HEK293 (cell line): ENCODE measurements at regions not wholly inside any gene's neighbourhood (a gene's known extent, or its start where the extent isn't known, plus 50 kb on each side); places are given as distances from the start of the nearest gene placed in this dataset.

Source experiments
- CTCF ChIA-PET: fragments of 350-600 bp; formaldehyde crosslinking; extraction: SDS; loops from one replicate; lab custom pipeline; 2021; ENCODE audit warnings: antibody characterized with exemption; lab: Yijun Ruan, JAX
- POLR2A ChIA-PET: fragments of 300-600 bp; formaldehyde crosslinking; extraction: SDS; loops from one replicate; lab custom pipeline; 2020; ENCODE audit warnings: antibody characterized with exemption, inconsistent platforms; lab: Yijun Ruan, JAX
- H3K27ac ChIP-seq: fragments of 200-500 bp; sonication (Bioruptor generic); 2 replicates; pipeline ENCODE4 v1.5.1; 2014; ENCODE audit warnings: low read depth, low read length, control low read depth, inconsistent platforms; ENCODE audit errors: extremely low read depth
- H3K36me3 ChIP-seq, 2 experiments: fragments of 200-500 bp in 1 of 2; sonication (Bioruptor generic) in 1 of 2; 1 replicate in 1 of 2; 2 replicates in 1 of 2; pipeline ENCODE4 v1.5.1; 2014 to 2017; ENCODE audit warnings: inconsistent platforms in 2 of 2, low read length in 2 of 2; ENCODE audit not compliant: control insufficient read depth in 2 of 2, insufficient read depth in 1 of 2
- H3K4me1 ChIP-seq: fragments of 200-500 bp; sonication (Bioruptor generic); 2 replicates; pipeline ENCODE4 v1.5.1; 2014; ENCODE audit warnings: mild to moderate bottlenecking, low read length, inconsistent platforms; ENCODE audit not compliant: control insufficient read depth, insufficient read depth
- H3K4me3 ChIP-seq: 2 replicates; pipeline ENCODE4 v1.5.1; 2011; ENCODE audit warnings: low read depth, mild to moderate bottlenecking, control low read depth, low read length, moderate library complexity
- H3K9me3 ChIP-seq: fragments of 200-500 bp; sonication (Bioruptor generic); 2 replicates; pipeline ENCODE4 v1.5.1; 2014; ENCODE audit warnings: low read depth, low read length, inconsistent platforms; ENCODE audit not compliant: control insufficient read depth, insufficient read depth
- GLIS1 ChIP-seq: fragments of 450-650 bp; formaldehyde crosslinking; IDR thresholded peaks from 2 replicates; pipeline ENCODE4 v1.5.1; 2016; ENCODE audit warnings: missing biosample characterization, missing genetic modification characterization
- TRIM28 ChIP-seq: IDR thresholded peaks from 2 replicates; pipeline ENCODE4 v1.6.1; 2011; ENCODE audit warnings: low read length, control low read depth, borderline replicate concordance
- YY1 ChIP-seq: fragments of 450-650 bp; formaldehyde crosslinking; IDR thresholded peaks from 2 replicates; pipeline ENCODE4 v1.5.1; 2018; ENCODE audit warnings: missing biosample characterization, missing genetic modification characterization
- ZBTB21 ChIP-seq: fragments of 450-650 bp; formaldehyde crosslinking; IDR thresholded peaks from 2 replicates; pipeline ENCODE4 v1.5.1; 2017; ENCODE audit warnings: missing biosample characterization, missing genetic modification characterization
- ZBTB8A ChIP-seq: fragments of 450-650 bp; formaldehyde crosslinking; IDR thresholded peaks from 2 replicates; pipeline ENCODE4 v1.5.1; 2016; ENCODE audit warnings: missing biosample characterization, missing genetic modification characterization
- ZNF146 ChIP-seq: fragments of 450-650 bp; formaldehyde crosslinking; IDR thresholded peaks from 2 replicates; pipeline ENCODE4 v1.5.1; 2016; ENCODE audit warnings: missing biosample characterization, missing genetic modification characterization
- ZNF2 ChIP-seq: fragments of 450-650 bp; formaldehyde crosslinking; IDR thresholded peaks from 2 replicates; pipeline ENCODE4 v1.5.1; 2016; ENCODE audit warnings: missing biosample characterization, missing genetic modification characterization
- ZNF214 ChIP-seq: fragments of 450-650 bp; formaldehyde crosslinking; IDR thresholded peaks from 2 replicates; pipeline ENCODE4 v1.5.1; 2017; ENCODE audit warnings: missing biosample characterization, mild to moderate bottlenecking, missing genetic modification characterization, borderline replicate concordance
- ZNF24 ChIP-seq: fragments of 450-650 bp; formaldehyde crosslinking; IDR thresholded peaks from 2 replicates; pipeline ENCODE4 v1.5.1; 2016; ENCODE audit warnings: missing biosample characterization, missing genetic modification characterization
- ZNF248 ChIP-seq: fragments of 450-650 bp; formaldehyde crosslinking; IDR thresholded peaks from 2 replicates; pipeline ENCODE4 v1.5.1; 2017; ENCODE audit warnings: missing biosample characterization, missing genetic modification characterization
- ZNF292 ChIP-seq: fragments of 450-650 bp; formaldehyde crosslinking; IDR thresholded peaks from 2 replicates; pipeline ENCODE4 v1.5.1; 2016; ENCODE audit warnings: low read depth, missing biosample characterization, missing genetic modification characterization, borderline replicate concordance
- ZNF394 ChIP-seq: fragments of 450-650 bp; formaldehyde crosslinking; IDR thresholded peaks from 2 replicates; pipeline ENCODE4 v1.5.1; 2016; ENCODE audit warnings: missing biosample characterization, missing genetic modification characterization, mild to moderate bottlenecking, moderate library complexity, borderline replicate concordance
- ZNF600 ChIP-seq: fragments of 450-650 bp; formaldehyde crosslinking; IDR thresholded peaks from 2 replicates; pipeline ENCODE4 v1.5.1; 2016; ENCODE audit warnings: missing biosample characterization, missing genetic modification characterization
- ZNF610 ChIP-seq: fragments of 450-650 bp; formaldehyde crosslinking; IDR thresholded peaks from 2 replicates; pipeline ENCODE4 v1.5.1; 2016; ENCODE audit warnings: missing biosample characterization, missing genetic modification characterization, borderline replicate concordance
- ZNF664 ChIP-seq: fragments of 450-650 bp; formaldehyde crosslinking; IDR thresholded peaks from 2 replicates; pipeline ENCODE4 v1.5.1; 2016; ENCODE audit warnings: missing biosample characterization, missing genetic modification characterization
- ZNF776 ChIP-seq: fragments of 450-650 bp; formaldehyde crosslinking; IDR thresholded peaks from 2 replicates; pipeline ENCODE4 v1.5.0; 2017; ENCODE audit warnings: missing biosample characterization, missing genetic modification characterization, borderline replicate concordance
- ZSCAN23 ChIP-seq: fragments of 450-650 bp; formaldehyde crosslinking; IDR thresholded peaks from 2 replicates; pipeline ENCODE4 v1.5.1; 2016; ENCODE audit warnings: missing biosample characterization, missing genetic modification characterization
- TF ChIP-seq, protein P1 (sequence below): fragments of 450-650 bp; formaldehyde crosslinking; IDR thresholded peaks from 2 replicates; pipeline ENCODE4 v1.5.1; 2016; ENCODE audit warnings: missing biosample characterization, missing genetic modification characterization
- TF ChIP-seq, protein P2 (sequence below): fragments of 450-650 bp; formaldehyde crosslinking; IDR thresholded peaks from 2 replicates; pipeline ENCODE4; 2016; ENCODE audit warnings: missing biosample characterization, missing genetic modification characterization
- TF ChIP-seq, protein P3 (sequence below): fragments of 450-650 bp; formaldehyde crosslinking; IDR thresholded peaks from 2 replicates; pipeline ENCODE4 v1.5.1; 2016; ENCODE audit warnings: missing biosample characterization, missing genetic modification characterization, low read depth
- TF ChIP-seq, protein P4 (sequence below): fragments of 450-650 bp; formaldehyde crosslinking; IDR thresholded peaks from 2 replicates; pipeline ENCODE4 v1.5.1; 2016; ENCODE audit warnings: missing biosample characterization, missing genetic modification characterization

DNA sequence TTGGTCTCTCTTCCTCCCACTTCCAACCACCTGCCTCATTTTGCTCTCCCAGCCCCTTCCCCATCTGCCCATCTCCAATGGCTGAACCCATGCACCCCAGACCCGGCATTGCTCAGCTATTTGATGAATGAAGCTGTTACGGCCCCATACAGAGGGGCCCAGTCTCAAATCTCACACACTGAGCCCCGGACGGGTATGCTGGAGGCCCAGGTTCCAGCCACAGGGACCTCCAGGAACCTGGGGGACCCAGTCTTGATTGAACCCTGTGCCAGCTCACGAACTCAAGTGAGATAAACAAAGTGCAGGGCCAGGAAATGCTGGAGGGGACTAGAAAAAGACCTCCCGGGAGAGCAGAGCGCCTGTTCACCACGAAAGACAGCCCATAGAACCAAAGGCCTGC is 63.4 kb upstream of the TEX51 start:
- H3K4me1 ChIP-seq, result no peaks in the 10 kb centered on the region
- CTCF ChIA-PET, result interaction anchor here (0.6 to 0.7 kb wide), 2 partner anchors 19 to 97 kb away, joined by 4 to 5 read pairs; no protein-coding TSS in a partner anchor
- POLR2A ChIA-PET, result no interaction called here
- H3K27ac ChIP-seq, result no peak overlapping the region
- H3K36me3 ChIP-seq, result no peaks in the 10 kb centered on the region
- TF ChIP-seq ZNF24 (tag by site-specific recombination), result no peak
- H3K9me3 ChIP-seq, result no peaks in the 10 kb centered on the region
- H3K4me3 ChIP-seq, result no peak overlapping the region

DNA sequence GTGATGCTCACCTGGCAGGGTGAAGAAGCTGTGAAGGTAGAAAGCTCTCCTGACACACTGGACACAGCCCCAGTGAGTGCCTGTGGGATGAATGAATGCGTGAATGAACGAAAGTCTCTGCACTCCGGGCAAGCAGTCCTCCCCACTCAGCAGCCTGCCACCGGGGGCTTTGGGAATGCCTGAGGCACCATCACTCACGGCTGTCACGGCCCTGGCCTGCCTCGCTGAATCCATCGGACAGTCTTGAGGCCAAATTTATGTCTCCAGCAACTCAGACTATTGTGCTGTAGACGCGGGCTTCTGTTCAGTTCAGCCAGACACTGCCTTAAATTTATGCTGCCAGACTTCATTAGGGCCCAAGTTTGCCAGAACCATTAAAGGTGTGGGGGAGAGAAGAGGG is 62.9 kb upstream of the TEX51 start:
- POLR2A ChIA-PET, result no interaction called here
- TF ChIP-seq ZBTB8A (tag by site-specific recombination), result no peak
- TF ChIP-seq ZNF600 (tag by site-specific recombination), result no peak
- no peak for TF ChIP-seq ZSCAN23
- no peak for TF ChIP-seq ZNF394
- TF ChIP-seq ZNF214 (tag by site-specific recombination), result no peak
- TF ChIP-seq ZNF664, result no peak
- TF ChIP-seq, protein P1, sequence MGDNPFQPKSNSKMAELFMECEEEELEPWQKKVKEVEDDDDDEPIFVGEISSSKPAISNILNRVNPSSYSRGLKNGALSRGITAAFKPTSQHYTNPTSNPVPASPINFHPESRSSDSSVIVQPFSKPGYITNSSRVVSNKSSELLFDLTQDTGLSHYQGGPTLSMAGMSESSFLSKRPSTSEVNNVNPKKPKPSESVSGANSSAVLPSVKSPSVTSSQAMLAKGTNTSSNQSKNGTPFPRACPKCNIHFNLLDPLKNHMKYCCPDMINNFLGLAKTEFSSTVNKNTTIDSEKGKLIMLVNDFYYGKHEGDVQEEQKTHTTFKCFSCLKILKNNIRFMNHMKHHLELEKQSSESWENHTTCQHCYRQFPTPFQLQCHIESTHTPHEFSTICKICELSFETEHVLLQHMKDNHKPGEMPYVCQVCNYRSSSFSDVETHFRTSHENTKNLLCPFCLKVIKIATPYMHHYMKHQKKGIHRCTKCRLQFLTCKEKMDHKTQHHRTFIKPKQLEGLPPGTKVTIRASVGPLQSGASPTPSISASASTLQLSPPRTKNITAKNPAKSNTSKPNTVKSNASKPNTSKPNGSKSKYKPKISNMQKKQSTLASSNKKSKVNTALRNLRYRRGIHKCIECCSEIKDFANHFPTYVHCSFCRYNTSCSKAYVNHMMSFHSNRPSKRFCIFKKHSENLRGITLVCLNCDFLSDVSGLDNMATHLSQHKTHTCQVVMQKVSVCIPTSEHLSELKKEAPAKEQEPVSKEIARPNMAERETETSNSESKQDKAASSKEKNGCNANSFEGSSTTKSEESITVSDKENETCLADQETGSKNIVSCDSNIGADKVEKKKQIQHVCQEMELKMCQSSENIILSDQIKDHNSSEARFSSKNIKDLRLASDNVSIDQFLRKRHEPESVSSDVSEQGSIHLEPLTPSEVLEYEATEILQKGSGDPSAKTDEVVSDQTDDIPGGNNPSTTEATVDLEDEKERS (tag by site-specific recombination), result no peak
- TF ChIP-seq ZBTB21, result no peak
- TF ChIP-seq ZNF248, result no peak
- TF ChIP-seq ZNF776 (tag by site-specific recombination), result no peak
- no peak for TF ChIP-seq GLIS1
- TF ChIP-seq, protein P2, sequence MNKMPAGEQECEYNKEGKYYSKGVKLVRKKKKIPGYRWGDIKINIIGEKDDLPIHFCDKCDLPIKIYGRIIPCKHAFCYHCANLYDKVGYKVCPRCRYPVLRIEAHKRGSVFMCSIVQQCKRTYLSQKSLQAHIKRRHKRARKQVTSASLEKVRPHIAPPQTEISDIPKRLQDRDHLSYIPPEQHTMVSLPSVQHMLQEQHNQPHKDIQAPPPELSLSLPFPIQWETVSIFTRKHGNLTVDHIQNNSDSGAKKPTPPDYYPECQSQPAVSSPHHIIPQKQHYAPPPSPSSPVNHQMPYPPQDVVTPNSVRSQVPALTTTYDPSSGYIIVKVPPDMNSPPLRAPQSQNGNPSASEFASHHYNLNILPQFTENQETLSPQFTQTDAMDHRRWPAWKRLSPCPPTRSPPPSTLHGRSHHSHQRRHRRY (tag by site-specific recombination), result no peak
- TF ChIP-seq, protein P3, sequence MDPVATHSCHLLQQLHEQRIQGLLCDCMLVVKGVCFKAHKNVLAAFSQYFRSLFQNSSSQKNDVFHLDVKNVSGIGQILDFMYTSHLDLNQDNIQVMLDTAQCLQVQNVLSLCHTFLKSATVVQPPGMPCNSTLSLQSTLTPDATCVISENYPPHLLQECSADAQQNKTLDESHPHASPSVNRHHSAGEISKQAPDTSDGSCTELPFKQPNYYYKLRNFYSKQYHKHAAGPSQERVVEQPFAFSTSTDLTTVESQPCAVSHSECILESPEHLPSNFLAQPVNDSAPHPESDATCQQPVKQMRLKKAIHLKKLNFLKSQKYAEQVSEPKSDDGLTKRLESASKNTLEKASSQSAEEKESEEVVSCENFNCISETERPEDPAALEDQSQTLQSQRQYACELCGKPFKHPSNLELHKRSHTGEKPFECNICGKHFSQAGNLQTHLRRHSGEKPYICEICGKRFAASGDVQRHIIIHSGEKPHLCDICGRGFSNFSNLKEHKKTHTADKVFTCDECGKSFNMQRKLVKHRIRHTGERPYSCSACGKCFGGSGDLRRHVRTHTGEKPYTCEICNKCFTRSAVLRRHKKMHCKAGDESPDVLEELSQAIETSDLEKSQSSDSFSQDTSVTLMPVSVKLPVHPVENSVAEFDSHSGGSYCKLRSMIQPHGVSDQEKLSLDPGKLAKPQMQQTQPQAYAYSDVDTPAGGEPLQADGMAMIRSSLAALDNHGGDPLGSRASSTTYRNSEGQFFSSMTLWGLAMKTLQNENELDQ (tag by site-specific recombination), result no peak
- Histone ChIP-seq H3K9me3 (no peaks in the 10 kb centered on the region), H3K4me3 (no peak overlapping the region), H3K36me3 (no peaks in the 10 kb centered on the region), H3K4me1 (no peaks in the 10 kb centered on the region), H3K27ac (no peak overlapping the region)
- CTCF ChIA-PET, result no interaction called here

DNA sequence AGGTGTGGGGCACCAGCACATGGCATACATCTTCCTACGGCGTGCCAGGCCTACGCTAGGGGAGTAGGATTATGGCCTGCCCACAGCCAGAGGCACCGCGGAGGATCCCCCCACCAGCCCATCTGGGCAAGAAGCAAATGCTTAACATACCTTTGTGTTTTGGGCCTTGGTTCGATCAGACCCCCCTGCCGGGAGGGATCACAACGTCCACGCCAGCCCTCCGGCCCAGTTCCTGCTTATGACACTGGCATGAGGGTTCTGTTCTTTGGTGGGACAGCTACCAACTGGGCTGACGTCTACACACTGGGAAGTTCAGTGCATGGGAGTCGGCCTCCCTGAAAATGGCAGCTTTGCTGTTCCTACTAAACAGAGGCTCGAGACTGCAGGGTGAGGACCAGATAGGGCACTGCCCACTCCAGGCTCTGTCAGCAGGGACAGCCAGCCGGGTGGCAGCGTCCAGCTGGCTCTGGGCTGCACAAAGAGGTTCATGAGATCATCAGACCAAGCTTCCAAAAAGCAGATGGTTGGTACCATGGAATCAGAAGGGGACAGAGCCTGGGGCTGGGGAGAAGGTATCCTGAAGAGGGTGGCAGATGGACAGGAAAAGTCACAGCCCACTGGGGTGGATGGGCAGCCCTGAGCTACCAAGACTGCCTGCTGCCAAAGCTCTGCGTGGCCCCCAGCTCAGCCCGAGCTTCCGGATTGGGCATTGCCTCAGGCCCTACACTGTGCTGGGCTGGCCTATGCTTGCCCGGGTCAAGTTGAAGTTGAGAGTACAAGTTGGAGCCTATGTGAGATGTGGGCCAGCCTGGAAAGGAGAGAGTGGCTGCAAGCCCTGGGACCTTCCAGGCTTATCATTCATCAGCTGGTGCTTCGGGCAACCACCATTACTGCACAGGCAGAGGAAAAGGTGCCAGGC is 61.7 kb upstream of the TEX51 start:
- ChIA-PET CTCF (no interaction called here), POLR2A (no interaction called here)
- no peak overlapping the region for H3K4me3 ChIP-seq
- H3K9me3 ChIP-seq, result no peaks in the 10 kb centered on the region
- no peaks in the 10 kb centered on the region for H3K36me3 ChIP-seq
- no peak overlapping the region for H3K27ac ChIP-seq
- no peaks in the 10 kb centered on the region for H3K4me1 ChIP-seq
- TF ChIP-seq YY1 (tag by site-specific recombination) (no peak), ZNF146 (tag by site-specific recombination) (no peak), ZNF2 (tag by site-specific recombination) (no peak), TRIM28 (no peak), ZNF292 (tag by site-specific recombination) (no peak), ZNF610 (tag by site-specific recombination) (no peak)
- TF ChIP-seq, protein P4, sequence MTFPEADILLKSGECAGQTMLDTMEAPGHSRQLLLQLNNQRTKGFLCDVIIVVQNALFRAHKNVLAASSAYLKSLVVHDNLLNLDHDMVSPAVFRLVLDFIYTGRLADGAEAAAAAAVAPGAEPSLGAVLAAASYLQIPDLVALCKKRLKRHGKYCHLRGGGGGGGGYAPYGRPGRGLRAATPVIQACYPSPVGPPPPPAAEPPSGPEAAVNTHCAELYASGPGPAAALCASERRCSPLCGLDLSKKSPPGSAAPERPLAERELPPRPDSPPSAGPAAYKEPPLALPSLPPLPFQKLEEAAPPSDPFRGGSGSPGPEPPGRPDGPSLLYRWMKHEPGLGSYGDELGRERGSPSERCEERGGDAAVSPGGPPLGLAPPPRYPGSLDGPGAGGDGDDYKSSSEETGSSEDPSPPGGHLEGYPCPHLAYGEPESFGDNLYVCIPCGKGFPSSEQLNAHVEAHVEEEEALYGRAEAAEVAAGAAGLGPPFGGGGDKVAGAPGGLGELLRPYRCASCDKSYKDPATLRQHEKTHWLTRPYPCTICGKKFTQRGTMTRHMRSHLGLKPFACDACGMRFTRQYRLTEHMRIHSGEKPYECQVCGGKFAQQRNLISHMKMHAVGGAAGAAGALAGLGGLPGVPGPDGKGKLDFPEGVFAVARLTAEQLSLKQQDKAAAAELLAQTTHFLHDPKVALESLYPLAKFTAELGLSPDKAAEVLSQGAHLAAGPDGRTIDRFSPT, result no peak
